Suprapubic skin (tissue), 4 donors: ENCODE measurements at regions not wholly inside any gene's neighbourhood (a gene's known extent, or its start where the extent isn't known, plus 50 kb on each side); places are given as distances from the start of the nearest gene placed in this dataset.

Experiments
- DNase-seq, 2 donors: peaks; one replicate each; pipeline ENCODE4 v3.0.0-alpha.2; 2019; ENCODE audit warnings: low spot score in 2 of 2
- H3K27ac ChIP-seq: fragments of 200-600 bp; sonication (generic); one replicate; pipeline ENCODE4 v1.5.1; 2019
- H3K27me3 ChIP-seq: fragments of 200-600 bp; sonication (generic); one replicate; pipeline ENCODE4 v1.5.1; 2019
- H3K36me3 ChIP-seq: fragments of 200-600 bp; sonication (generic); one replicate; pipeline ENCODE4 v1.5.1; 2019
- H3K4me1 ChIP-seq: fragments of 200-600 bp; sonication (generic); one replicate; pipeline ENCODE4 v1.5.1; 2019
- H3K4me3 ChIP-seq: fragments of 200-600 bp; sonication (generic); one replicate; pipeline ENCODE4 v1.5.1; 2019; ENCODE audit warnings: mild to moderate bottlenecking
- H3K9me3 ChIP-seq: fragments of 200-600 bp; sonication (generic); one replicate; pipeline ENCODE4 v1.5.1; 2019
- EP300 ChIP-seq: sonication (generic); formaldehyde crosslinking; IDR thresholded peaks from one replicate; pipeline ENCODE4 v1.6.1; 2017; ENCODE audit warnings: antibody characterized with exemption
- POLR2A ChIP-seq, 2 donors: fragments of 450-650 bp; IDR thresholded peaks; one replicate each; pipeline ENCODE4 v1.6.1; 2017; ENCODE audit warnings: antibody characterized with exemption in 2 of 2, mild to moderate bottlenecking in 2 of 2, moderate library complexity in 2 of 2
- POLR2AphosphoS5 ChIP-seq, 3 donors: sonication (generic); formaldehyde crosslinking; IDR thresholded peaks; one replicate each; pipeline ENCODE4 v1.6.1; 2017; ENCODE audit warnings: antibody characterized with exemption in 3 of 3
- WGBS: methylation state at CpG from one replicate; pipeline ENCODE4 v1.1.5; 2018; 5-methylcytosine and 5-hydroxymethylcytosine counted together
- TF ChIP-seq, protein P1 (sequence below), 2 donors: fragments of 200-600 bp in 1 of 2; fragments of 450-650 bp in 1 of 2; sonication (generic) in 1 of 2; IDR thresholded peaks; one replicate each; pipeline ENCODE4 v1.5.1; 2016 to 2019; ENCODE audit warnings: antibody characterized with exemption in 2 of 2, mild to moderate bottlenecking in 1 of 2, moderate library complexity in 1 of 2

DNA sequence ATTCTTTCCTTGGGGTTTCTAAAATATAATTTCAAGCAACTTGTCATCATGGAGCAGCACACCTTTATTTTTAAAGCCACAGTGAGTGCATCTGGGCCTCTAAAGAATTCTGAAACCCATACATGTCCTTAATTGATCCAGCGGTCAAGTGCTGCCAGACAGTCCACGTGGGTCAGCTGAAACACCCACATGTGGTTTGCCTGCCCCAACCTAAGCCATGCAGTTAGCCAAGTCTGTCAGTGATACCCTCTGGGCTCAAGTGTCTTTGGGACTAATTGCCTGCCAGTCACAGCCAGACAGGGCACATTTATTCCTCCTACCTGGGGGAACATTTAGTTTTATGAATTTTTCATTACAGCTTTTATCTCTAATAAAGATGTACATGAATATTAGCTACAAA, 291.4 kb upstream of the SLC30A5 start:
- Histone ChIP-seq H3K27me3 (no peaks in the 10 kb centered on the region), H3K27ac (no peak overlapping the region), H3K4me1 (no peaks in the 10 kb centered on the region), H3K9me3 (peaks cover 4% of the 10 kb centered on the region), H3K4me3 (no peak overlapping the region), H3K36me3 (no peaks in the 10 kb centered on the region)
- 88% methylated on average over 2 of the region's 2 CpGs for WGBS
- DNase-seq = no peak
- TF ChIP-seq EP300 (no peak), POLR2AphosphoS5 (IDR thresholded peaks at IDR 0.05) (no peak), POLR2A (IDR thresholded peaks at IDR 0.05) (no peak)
- TF ChIP-seq, protein P1, sequence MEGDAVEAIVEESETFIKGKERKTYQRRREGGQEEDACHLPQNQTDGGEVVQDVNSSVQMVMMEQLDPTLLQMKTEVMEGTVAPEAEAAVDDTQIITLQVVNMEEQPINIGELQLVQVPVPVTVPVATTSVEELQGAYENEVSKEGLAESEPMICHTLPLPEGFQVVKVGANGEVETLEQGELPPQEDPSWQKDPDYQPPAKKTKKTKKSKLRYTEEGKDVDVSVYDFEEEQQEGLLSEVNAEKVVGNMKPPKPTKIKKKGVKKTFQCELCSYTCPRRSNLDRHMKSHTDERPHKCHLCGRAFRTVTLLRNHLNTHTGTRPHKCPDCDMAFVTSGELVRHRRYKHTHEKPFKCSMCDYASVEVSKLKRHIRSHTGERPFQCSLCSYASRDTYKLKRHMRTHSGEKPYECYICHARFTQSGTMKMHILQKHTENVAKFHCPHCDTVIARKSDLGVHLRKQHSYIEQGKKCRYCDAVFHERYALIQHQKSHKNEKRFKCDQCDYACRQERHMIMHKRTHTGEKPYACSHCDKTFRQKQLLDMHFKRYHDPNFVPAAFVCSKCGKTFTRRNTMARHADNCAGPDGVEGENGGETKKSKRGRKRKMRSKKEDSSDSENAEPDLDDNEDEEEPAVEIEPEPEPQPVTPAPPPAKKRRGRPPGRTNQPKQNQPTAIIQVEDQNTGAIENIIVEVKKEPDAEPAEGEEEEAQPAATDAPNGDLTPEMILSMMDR (IDR thresholded peaks at IDR 0.05) = no peak

DNA sequence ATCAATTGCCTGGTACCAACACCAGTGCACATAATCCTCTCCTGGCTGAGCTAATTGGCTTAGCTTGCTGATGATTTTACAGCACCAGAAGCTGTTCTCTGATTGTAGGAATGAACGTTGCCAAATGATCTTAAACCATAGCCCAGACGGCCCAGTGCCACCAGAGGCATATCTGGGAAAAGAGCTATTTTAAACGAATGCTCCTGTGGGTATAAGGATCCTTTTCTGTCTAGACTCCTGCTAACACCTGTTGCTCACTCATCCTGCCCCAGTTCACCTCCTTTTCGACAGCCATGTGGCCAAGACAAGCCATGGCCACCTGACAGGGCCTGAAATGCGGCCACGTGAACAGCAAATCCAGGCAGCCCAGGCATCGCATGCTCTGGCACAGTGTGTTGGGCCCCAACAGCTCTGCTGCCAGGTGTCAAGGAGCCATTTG, 289.9 kb upstream of the SLC30A5 start:
- no peak for DNase-seq
- Histone ChIP-seq H3K4me3 (no peak overlapping the region), H3K27me3 (no peaks in the 10 kb centered on the region), H3K9me3 (peaks cover 4% of the 10 kb centered on the region), H3K27ac (no peak overlapping the region), H3K4me1 (no peaks in the 10 kb centered on the region), H3K36me3 (no peaks in the 10 kb centered on the region)
- WGBS = 86% methylated on average over 7 of the region's 7 CpGs
- TF ChIP-seq POLR2A (IDR thresholded peaks at IDR 0.05) (no peak), EP300 (no peak)

DNA sequence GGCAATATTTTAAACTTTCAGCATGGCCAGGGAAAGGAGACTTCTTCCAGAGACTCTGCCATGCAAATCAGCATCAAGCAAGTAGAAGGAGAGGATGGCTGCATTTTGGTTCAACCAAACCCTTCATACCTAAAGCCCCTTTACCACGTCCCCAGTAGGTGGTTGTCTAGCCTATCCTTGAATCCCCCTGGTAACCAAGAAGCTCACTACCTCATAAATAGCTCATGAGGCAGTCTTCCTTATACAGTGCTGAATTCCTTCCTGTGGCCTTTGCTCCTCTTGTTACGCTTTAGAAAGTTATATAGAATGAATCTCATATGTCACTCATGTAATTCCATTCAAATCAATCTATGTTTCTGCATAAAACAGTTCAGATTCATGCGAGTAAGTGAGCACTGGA, 289.5 kb upstream of the SLC30A5 start:
- Histone ChIP-seq H3K27ac (no peak overlapping the region), H3K27me3 (no peaks in the 10 kb centered on the region), H3K9me3 (peaks cover 4% of the 10 kb centered on the region), H3K4me1 (no peaks in the 10 kb centered on the region), H3K4me3 (no peak overlapping the region), H3K36me3 (no peaks in the 10 kb centered on the region)
- DNase-seq = no peak
- WGBS = 97% methylated on average over 3 of the region's 3 CpGs
- TF ChIP-seq POLR2A (IDR thresholded peaks at IDR 0.05) = no peak
- TF ChIP-seq, protein P1 (IDR thresholded peaks at IDR 0.05) = no peak
- no peak for TF ChIP-seq POLR2AphosphoS5 (IDR thresholded peaks at IDR 0.05)
- TF ChIP-seq EP300 = no peak

DNA sequence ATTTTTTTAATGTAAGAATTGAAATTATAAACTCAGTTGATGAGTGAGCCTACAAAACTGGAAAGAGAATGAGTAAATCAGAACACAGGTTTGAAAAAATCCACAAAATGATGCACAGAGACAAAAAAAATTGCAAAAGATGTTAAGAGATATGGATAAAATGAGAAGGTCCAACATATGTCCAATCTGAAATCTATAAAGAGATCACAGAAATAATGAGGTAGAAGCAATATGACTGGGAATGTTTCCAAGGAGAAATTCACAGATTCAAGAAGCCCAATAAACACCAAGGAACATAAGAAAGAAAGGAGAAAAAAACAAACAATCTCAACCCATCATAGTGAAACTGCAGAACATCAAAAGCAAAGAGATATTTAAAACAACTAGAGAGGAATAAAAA, 288.4 kb upstream of the SLC30A5 start:
- DNase-seq = no peak
- no peaks in the 10 kb centered on the region for H3K27me3 ChIP-seq
- H3K27ac ChIP-seq = no peak overlapping the region
- TF ChIP-seq POLR2A (IDR thresholded peaks at IDR 0.05) = no peak
- TF ChIP-seq POLR2AphosphoS5 (IDR thresholded peaks at IDR 0.05) = no peak
- TF ChIP-seq EP300 = no peak
- TF ChIP-seq, protein P1 (IDR thresholded peaks at IDR 0.05) = no peak
- no peaks in the 10 kb centered on the region for H3K36me3 ChIP-seq
- peaks cover 4% of the 10 kb centered on the region for H3K9me3 ChIP-seq
- no peak overlapping the region for H3K4me3 ChIP-seq
- no peaks in the 10 kb centered on the region for H3K4me1 ChIP-seq

DNA sequence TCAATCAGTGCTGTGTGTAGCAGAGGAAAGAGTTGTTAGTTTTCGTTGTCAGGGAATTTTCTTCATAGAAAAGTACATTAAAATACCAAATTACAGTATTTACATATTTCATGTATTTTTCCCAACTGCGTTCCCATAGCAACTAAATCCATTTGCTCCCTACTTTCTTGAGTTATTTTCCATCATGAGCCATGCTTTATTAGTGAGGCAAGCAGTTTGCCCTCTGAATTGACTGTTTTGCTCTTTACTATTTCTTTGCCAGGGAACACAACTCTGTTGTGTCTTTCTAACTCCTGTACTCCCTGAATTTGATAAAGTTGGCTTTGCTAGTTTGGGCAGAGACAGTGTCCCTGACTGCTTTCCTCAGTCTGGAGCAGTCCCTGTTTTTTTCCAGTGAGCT, 276.2 kb upstream of the SLC30A5 start:
- H3K36me3 ChIP-seq = no peaks in the 10 kb centered on the region
- no peak overlapping the region for H3K4me3 ChIP-seq
- H3K9me3 ChIP-seq = no peaks in the 10 kb centered on the region
- H3K27me3 ChIP-seq = no peaks in the 10 kb centered on the region
- H3K4me1 ChIP-seq = peaks cover 7% of the 10 kb centered on the region
- no peak overlapping the region for H3K27ac ChIP-seq
- WGBS = 85% methylated on average over 2 of the region's 2 CpGs
- no peak for DNase-seq
- no peak for TF ChIP-seq POLR2AphosphoS5 (IDR thresholded peaks at IDR 0.05)
- no peak for TF ChIP-seq EP300
- TF ChIP-seq POLR2A (IDR thresholded peaks at IDR 0.05) = no peak
- TF ChIP-seq, protein P1 (IDR thresholded peaks at IDR 0.05) = no peak

DNA sequence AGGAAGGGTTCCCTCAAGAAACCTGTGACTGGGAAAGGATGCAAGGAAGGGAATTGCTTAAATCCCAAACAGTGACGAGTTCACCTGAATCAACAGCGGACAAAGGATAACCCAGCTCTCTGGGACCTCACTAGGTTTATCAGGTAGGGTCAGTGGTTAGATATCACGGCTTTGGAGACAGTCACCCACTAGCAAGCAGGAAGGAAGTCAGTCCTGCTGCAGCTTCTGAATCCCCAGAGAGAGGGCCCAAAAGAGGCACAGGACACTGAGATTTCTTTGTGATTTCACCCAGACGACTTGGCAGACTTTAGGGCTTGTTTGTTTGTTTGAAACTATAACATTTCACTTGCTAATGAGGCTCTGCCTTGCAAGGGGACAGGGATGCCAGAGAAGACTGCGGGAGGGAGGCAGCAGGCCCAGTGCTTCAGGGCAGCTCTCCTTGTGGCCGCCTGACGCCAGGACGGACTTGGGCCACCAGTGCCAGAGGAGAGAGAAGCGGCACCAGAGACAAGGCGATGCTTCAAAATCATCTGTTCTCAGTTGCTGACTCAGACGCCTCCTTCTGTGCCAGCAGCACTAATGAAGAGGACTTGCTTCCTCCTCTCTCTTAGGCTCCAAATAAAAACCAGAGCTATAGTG, 275.6 kb upstream of the SLC30A5 start:
- H3K27me3 ChIP-seq = no peaks in the 10 kb centered on the region
- no peaks in the 10 kb centered on the region for H3K36me3 ChIP-seq
- 54% methylated on average over 8 of the region's 11 CpGs for WGBS
- H3K4me1 ChIP-seq = peaks cover 7% of the 10 kb centered on the region
- no peak for TF ChIP-seq POLR2AphosphoS5 (IDR thresholded peaks at IDR 0.05)
- TF ChIP-seq, protein P1 (IDR thresholded peaks at IDR 0.05) = peak in 1 of 2 donors; percentile 12
- H3K4me3 ChIP-seq = no peak overlapping the region
- H3K9me3 ChIP-seq = no peaks in the 10 kb centered on the region
- DNase-seq = no peak
- no peak overlapping the region for H3K27ac ChIP-seq
